ENCODE measurements at regions not wholly inside any gene's neighbourhood (a gene's known extent, or its start where the extent isn't known, plus 50 kb on each side); places are given as distances from the start of the nearest gene placed in this dataset.

GRCh38 chr7:54841772-54842697 lies 83.0 kb upstream of the SEC61G start:
- Histone ChIP-seq H3K27me3 (replicated peaks in 1 of 2; ENCODE audit: control insufficient read depth in 2 of 2, insufficient read depth in 2 of 2, low read length in 1 of 2) (no peaks in the 10 kb centered on the region), H3K9me3 (replicated peaks; ENCODE audit: control insufficient read depth, insufficient read depth, low read length) (no peaks in the 10 kb centered on the region), H3K36me3 (ENCODE audit: control insufficient read depth in 2 of 2, insufficient read depth in 2 of 2, low read length in 1 of 2) (no peaks in the 10 kb centered on the region), H3K9ac (ENCODE audit: control insufficient read depth, insufficient read depth, low read length) (no peak overlapping the region), H3K4me2 (ENCODE audit: control insufficient read depth, insufficient read depth) (no peak overlapping the region), H2AFZ (ENCODE audit: control insufficient read depth, low read depth, low read length) (no peak overlapping the region), H3K27ac (ENCODE audit: control insufficient read depth, insufficient read depth) (no peak overlapping the region), H4K20me1 (ENCODE audit: control insufficient read depth, insufficient read depth) (no peaks in the 10 kb centered on the region), H3K79me2 (ENCODE audit: control insufficient read depth, insufficient read depth, low read length) (no peaks in the 10 kb centered on the region), H3K4me1 (ENCODE audit: control insufficient read depth, insufficient read depth, low read length) (no peaks in the 10 kb centered on the region), H3K4me3 (no peak overlapping the region)
- 10% methylated on average over 8 of the region's 8 CpGs for WGBS (ENCODE audit: insufficient coverage, insufficient replicate concordance, low lambda C conversion rate, missing lambda C conversion rate)
- BruUV-seq (replicated peaks), result no TSS peak
- intact Hi-C loops (cut with micrococcal nuclease; ENCODE audit: unreplicated experiment), result no loop called here
- ATAC-seq, result peak; percentile 71
- no peak for DNase-seq (ENCODE audit: low read depth, low spot score)
- no peak for TF ChIP-seq KLF5 (IDR thresholded peaks at IDR 0.05; ENCODE audit: partially characterized antibody)
- no peak for TF ChIP-seq HDGF (IDR thresholded peaks at IDR 0.05)
- TF ChIP-seq SMC3 (IDR thresholded peaks at IDR 0.05; ENCODE audit: borderline replicate concordance, low read length), result peak; percentile 16; the same call in 1 of the 2 replicates
- peak; percentile 29 to 52 (median 33) for TF ChIP-seq CTCF (IDR thresholded peaks at IDR 0.05 in 2 of 3, conservative IDR thresholded peaks at IDR 0.05 in 1 of 3; ENCODE audit: control insufficient read depth in 2 of 3, extremely low read depth in 1 of 3, insufficient read depth in 1 of 3, low read depth in 3 of 3, low read length in 3 of 3)
- TF ChIP-seq RAD21 (IDR thresholded peaks at IDR 0.05; ENCODE audit: insufficient read depth, low read depth, low read length), result peak; percentile 32; the same call in 1 of the 2 replicates
- ChIA-PET RAD21 (ENCODE audit: unreplicated experiment) (no interaction called here), POLR2A (no interaction called here), SMC1A (ENCODE audit: uncharacterized antibody, unreplicated experiment) (interaction anchor here (1.8 kb wide), 1 partner anchor 82 kb away, joined by 4 read pairs; the partner anchor contains the start of gene SEC61G), CTCF (interaction anchor here (1.5 kb wide), 1 partner anchor 414 kb away, joined by 4 read pairs; no protein-coding TSS in a partner anchor)
- FAIRE-seq, result no peak
- in situ Hi-C loops (cut with MboI), result no loop called here
